NCI-H1436 (cell line): ENCODE measurements at regions not wholly inside any gene's neighbourhood (a gene's known extent, or its start where the extent isn't known, plus 50 kb on each side); places are given as distances from the start of the nearest gene placed in this dataset.

ENCODE experiments used
- DNase-seq: peaks from one replicate; lab custom pipeline; 2025; lab: John Stamatoyannopoulos, UW

DNA sequence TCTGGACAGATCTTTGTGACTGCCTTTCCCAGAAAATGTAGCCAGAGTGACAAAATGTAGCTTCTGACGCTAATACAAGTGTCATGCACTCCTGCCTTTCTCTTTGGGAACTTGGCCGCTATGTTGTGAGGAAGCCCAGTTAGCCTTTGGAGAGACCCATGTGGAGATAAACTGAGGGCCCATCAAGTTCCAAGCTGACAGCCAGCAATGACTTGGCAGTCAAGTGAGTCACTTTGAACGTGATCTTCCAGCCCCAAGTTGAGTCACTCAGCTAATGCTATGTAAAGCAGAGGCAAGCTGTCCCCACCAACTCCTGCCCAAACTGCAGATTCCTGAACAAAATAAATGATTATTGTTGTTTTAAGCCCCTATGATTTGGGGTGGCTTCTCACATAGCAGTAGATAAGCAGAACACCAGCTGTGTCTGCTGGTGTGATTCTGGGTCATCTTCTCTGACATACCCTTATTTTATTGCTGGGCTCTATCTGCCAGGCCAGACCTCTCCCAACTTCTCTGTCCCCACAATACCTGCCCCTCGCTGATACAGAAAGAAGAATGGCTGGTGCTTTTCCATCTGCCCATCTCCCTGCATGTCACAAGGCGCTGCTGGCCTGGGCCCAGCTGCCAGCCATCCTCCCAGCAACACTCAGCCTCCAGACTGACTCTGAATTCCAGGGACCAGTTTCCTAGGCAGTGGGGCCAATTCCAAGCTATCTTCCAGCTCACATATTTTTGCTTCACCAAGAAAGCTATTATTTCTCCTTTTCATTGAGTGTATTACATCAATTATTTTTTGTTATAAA, 274.8 kb downstream of the LRFN2 start:
- no peak for DNase-seq

DNA sequence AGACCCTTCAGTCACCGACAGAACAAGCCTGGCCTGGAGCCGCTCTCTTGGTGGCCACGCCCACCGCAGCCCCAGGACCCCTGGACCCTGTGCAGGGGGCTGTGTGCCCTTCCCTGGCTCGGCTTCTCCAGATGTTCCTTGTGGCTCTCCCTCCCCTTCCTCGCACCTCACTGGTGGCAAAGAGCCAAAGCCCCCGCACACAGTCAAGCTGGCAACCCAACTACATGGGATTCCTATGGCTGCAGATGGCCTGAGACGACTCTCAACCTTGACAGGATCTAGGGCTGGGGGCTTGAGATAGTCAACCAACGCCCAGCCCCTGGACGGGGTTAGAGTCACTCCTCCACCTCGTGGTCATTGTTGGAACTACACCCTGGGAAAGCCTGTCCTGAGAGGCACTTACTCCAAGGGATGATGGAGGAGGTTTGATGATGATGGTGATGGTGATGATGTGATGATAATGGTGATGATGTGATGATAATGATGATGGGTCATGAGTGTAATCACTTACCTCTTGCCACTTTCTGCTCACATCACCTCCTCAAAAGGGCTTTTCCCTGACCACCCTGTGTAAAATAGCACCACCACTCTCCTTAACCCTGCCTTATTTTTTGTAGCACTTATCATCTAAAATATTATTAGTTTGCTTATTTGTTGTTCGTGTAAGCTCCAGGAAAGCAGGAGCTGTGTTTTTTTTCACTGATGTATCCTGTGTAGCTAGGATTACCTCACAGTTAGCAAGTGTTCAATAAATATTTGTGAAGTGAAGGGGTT, 278.4 kb downstream of the LRFN2 start:
- DNase-seq = peak; percentile 60

DNA sequence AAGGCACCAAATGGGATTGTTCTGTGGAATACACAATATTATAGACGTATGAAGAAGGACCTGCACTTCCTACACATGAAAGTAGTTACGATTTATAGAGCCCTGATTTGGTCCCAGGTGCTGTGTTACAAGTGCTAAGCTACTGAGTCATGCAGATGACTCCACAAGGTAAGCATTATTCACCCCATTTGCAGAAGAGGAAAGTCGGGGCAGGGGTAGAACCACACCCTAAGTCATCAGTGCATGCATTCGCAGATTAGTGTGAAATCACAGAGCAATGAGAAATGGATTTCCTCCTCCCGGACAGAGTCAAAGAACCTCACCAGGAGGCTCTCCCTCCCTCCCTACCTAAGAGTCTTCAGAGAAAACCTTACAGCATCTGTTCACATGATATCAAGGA, 279.5 kb downstream of the LRFN2 start:
- DNase-seq = no peak

DNA sequence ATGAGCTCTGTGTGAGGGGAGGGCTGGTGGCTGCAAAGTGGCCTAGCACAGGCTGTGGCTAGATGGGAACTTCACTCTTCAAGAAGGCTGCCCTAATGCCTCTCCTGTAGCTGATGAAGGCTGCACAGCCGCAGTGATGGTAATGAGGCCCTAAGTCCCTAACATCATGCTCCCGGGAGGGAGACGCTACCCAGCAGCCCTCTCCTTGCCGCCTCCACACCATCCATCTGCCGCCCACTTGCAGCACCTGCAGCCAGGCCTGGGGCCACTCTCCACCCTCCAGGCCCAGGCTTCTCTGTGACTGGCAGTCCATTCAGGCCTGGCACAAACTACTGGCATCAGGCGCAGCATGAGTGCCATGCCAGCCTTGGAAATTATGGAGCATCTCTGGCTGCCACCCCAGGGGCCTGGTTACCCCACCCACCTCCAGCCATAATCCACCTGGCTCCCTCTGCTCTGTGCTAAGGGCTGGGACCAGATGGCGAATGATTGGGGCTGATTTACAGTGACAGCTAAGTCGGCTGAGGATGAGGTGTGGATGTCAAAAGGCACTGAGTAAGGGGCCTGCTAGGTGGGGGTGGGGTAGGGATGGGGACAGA, 284.2 kb downstream of the LRFN2 start:
- DNase-seq = no peak

DNA sequence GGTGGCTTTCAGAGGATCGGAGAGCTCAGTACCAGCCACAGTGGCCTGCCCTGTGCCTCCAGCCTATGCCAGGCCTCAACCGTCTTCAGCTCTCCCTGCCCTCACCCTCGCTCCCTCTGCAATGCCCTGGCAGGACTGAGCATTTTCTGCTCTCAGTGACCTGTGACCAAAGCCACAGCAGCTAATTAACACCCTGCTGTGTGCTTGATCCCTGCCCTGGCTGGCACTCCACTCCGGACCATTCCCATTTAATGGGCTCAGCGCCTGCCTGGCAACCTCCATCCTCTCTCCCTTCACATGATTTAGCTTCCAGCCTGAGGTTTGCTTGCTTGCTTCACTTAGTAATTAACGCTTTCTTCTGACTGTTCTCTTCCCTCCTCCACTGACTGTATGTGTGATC, 287.5 kb downstream of the LRFN2 start:
- DNase-seq = no peak

DNA sequence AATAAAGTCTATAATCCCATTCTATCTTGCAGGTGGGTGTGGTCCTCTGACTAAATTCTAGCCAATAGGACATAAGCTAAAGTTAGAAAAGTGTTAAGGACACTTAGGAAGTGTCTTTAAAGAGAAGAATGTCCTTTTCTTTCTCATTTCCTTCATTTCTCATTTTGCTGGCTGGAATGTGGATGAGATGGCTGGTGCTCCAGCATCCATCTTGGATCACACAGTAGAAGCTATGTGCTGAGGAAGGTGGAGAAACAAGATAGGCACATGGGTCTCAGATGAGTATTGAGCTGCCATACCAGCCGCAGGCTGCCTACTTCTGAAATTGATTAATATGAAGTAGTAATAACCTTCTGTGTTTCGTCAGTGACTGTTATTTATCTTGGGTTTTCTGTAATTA, 289.0 kb downstream of the LRFN2 start:
- no peak for DNase-seq

DNA sequence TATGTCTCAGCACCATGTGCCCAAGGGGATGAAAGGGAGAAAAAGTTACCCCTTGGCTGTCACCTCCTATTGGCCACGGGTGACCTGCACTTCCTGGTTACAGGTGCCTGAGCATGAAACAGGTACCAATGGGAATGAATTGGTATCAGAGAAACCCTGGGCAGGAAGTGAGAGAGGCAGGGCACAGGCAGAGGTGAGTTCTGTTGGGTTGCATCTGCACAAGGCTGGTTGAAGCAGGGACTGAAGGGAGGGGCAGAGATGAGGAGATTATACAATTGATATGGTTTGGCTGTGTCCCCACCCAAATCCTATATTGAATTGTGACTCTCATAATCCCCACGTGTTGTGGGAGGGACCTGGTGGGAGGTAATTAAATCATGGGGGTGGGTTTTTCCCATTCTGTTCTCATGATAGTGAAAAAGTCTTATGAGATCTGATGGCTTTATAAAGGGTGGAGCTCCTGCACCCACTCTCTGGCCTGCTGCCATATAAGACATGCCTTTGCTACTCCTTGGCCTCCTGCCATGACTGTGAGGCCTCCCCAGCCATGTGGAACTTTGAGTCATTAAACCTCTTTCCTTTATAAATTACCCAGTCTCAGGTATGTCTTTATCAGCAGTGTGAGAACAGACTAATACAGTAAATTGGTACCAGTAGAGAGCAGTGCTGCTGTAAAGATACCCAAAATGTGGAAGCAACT, 291.8 kb downstream of the LRFN2 start:
- DNase-seq = no peak

DNA sequence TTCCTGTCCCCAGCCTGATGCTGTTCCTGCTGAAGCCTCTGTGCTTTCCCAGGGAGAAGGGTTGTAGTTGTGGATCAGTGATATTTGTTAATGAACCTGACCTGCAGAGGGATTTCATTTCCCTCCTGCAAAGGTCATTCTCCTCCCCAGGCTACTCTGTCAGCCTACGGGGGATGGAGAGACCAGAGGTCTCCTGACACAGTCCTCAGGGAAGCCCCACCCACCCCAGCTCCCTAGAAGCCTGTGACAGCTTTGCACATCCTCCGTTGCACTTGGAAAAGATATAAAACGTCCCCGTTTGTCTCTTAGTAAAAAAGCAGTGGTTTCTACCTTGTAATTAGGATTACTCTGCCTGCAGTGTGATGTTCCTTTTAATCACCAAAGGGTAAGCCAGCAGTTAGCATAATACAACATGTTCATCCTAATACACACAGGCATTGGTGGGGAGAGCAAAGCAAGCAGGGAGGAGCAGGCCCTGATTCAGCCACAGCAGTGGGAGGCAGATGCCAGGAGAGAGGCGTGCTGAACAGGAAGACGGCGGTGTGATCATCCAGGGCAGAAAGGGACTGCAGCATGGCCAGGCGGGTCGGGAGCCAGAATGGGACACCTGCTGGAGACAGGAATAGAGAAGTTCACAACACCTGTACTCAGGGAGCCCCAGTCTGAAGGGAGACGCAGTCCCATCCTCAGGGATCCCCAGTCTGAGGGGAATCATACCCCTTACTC, 293.5 kb downstream of the LRFN2 start:
- DNase-seq = no peak

DNA sequence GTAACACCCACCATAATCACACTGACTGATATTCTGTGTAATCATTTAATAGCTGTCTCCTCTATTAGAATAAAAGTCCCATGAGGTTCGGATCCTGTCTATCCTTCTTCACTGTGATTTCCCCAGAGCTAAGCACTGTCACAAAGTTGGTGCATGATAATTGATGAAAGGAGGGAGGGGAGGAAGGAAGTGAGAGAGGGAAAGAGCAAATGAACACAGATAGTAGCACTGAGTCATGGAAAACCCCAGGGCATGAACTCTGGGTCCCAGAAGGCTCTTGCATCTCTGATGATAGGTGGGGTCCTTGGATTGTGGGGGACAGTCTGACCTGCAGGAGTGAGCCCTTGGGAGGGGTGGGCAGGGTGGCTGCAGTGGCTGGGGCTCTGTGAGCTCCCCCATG, 294.1 kb downstream of the LRFN2 start:
- DNase-seq = no peak

DNA sequence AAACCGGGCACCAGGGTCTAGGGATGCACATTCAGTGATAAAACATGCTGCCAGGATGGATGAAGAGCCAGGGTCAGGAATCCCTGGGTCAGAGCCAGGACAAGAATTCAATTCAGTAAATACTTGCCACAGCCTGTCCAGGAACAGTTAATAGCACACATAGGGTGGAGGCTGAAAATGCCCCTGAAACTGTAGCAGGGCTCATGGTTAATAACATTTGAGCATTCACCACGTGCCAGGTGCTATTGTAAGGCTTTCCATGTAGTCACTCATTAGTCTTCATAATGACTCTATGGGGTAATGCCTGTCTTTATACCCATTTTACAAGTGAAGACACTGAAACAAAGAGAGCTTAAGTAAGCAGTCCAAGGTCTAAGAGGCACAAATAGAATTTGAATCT, 296.3 kb downstream of the LRFN2 start:
- DNase-seq = peak; percentile 65

DNA sequence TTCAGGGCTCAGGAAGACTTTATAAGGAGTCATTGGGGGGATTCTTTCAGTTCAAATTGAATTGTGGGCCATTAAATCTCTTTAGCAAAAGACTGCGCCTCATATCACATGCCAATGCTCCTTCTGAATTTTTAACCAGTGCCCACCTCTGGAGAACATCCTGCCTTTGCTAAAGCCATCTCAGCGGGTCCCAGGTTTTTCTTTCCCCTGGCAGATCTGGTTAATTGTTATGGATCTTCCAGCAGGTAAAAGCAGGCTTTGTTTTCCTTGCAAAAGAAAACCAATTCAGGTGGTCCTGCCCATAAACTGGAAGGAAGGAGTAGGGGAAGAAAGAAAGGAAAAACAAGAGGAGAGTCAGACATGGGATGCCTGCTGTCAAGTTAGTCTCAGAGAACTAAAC, 298.2 kb downstream of the LRFN2 start:
- DNase-seq = no peak

DNA sequence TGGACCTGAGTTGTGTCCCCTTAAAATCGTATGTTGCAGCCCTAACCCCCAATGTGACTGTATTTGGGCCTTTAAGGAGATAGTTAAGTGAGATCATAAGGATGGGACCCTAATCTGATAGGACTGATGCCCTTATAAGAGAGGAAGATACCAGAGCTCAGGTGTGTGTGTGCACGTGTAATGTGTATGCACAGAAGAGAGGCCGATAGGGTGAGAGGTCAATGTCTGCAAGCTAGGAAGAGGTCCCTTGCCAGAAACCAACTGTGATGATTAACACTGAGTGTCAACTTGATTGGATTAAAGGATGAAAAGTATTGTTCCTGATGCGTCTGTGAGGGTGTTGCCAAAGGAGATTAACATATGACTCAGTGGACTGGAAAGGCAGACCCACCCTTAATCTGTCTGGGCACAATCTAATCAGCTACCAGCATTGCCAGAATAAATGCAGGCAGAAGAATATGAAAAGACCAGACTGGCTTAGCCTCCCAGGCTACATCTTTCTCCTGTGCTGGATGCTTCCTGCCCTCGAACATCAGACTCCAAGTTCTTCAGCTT, 299.8 kb downstream of the LRFN2 start:
- DNase-seq = no peak

DNA sequence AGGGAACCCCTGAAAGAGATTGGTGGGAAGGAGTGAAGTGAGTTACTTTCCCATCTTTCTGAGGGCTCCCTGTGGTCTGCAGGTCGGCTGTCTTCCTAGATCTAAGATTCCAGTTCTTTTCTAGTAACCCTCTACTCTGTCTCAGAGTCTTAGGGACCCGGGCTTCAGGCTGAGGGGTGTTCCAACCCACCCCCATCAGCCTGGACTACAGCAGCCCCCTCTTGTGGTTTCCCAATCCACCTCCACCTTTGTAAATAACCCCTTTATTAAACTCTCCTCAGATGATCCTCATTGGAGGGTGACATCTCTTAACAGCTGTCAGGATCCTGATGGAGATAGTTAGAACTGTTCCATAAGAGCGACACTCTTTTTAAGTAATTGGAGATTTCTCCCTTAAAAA, 300.4 kb downstream of the LRFN2 start:
- DNase-seq = no peak

DNA sequence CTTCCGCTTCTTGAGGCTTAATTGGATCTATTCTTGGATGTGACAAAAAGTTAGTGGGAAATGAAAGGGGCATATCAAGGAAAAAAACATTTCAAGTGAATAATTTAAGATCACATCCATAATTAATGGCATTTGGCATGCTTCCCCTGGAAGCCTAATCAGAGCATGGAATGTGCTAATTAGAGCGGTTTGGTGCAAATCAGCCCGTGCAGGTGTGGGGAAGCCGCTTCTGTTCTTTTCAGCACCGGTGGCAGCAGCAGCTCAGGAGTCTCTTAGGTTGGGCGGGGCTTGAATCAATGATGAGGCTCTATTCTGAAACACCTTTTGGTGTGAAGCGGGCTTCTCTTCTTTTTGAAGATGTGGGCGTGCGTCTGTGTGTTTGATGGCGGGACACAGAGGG, 301.2 kb downstream of the LRFN2 start:
- DNase-seq = peak; percentile 34

DNA sequence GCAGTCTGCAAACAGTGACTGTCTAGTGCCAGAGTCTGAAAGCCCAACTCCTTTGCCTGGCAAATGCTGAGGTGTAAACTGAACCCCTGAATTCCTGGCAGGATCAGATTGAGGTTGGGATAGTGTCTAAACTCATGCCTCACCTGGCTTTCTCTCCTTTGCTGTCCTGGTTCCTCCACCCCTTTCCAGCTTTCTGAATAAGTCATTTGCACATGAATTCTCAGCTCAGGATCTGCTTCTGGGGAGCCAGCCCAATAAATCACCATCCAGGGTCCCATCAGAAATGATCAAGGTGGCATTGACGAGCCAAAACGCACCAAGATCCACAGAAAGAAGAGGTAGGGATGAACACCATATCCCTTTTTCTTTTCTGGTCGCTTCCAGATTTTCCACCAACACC, 301.6 kb downstream of the LRFN2 start:
- DNase-seq = no peak

DNA sequence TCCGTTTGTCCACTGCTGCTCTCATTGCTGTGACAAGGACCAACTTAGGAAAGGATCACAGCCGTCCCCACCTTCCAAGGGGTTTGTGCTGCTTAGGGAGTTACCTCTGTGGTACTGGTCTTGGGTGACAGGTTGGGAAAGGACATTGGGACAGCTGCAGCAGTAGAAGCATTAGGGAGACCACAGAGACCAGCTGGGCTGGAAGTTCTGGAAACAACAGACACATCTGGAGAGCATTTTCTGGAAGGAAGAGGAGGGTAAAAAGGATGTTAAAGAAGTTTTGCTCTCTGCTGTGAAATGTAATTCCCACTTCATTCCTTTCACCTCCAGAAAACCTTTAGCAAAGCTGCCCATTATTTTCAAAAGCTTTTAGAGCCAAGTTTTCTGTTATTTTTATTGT, 304.2 kb downstream of the LRFN2 start:
- no peak for DNase-seq

DNA sequence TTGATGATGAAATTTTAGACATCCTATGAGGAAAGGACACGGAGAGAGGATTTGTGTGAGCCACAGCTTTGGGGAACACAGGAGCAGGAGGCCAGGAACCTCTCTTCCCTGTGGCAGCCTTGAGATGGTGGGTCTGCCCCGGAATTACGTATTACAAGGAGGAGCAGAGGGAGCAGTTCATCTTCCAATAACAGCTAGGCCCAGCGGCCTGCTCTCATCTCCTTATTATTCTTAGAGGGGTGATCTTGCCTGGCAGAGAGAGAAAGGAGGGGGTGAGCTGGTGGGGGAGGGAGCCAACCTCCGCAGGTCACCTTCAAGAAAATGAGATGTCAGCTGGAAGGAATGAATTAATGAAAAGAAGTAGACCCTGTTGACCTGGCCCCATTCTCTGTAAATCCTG, 305.8 kb downstream of the LRFN2 start:
- DNase-seq = no peak

DNA sequence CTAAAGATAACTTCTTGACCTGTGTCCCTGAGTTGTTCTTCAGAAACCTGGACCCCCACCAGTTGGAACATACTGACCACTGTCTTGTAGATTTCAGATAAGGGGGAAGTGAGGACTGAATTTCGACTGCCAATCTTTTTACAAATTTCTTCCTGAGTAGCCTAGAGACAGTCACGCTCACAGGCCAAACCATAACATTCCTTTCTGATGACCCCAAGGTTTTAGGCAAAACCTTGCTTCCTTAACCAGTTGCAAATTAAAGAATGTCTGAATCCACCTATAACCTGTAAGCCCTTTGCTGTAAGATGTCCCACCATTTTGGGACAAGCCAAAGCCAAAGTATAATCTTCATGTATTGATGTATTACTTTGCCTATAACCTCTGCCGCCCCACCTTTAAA, 306.9 kb downstream of the LRFN2 start:
- DNase-seq = no peak

DNA sequence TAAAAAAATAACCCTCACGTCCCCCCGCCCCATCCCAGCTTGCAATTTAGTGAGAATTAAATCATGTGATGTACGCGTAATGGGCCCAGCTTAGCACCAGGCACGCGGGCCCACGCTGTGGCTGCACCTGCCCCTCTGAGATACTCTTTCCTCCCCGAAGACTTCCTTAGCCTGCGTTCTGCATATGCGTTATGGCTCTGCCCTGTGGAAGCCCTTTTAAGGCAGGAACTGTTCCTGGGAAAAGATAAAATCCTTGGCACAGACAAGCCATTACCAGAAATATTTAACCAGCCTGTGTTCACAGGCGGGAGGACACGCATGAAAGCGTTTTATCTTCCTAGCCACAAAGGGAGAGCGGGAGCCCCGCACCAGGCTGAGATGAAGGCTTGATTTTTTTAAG, 311.0 kb downstream of the LRFN2 start:
- DNase-seq = no peak

DNA sequence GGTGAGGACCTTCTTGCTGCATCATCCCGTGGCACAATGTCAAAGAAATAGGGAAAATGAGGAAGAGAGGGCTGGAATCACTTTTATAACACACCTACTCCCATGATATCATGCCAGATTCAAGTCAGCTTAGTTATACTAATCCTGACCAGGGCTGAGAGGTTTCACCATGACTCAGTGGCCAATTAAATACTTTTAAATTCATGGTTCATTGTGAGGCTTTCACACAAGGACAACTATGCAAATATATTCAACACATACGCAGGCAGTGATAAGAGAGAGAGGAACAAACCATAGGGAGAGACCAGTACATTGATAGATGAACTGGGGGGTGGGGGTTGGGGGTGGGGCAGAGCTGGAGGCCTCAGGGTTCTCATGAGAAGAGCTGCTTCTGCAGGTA, 313.1 kb downstream of the LRFN2 start:
- no peak for DNase-seq

DNA sequence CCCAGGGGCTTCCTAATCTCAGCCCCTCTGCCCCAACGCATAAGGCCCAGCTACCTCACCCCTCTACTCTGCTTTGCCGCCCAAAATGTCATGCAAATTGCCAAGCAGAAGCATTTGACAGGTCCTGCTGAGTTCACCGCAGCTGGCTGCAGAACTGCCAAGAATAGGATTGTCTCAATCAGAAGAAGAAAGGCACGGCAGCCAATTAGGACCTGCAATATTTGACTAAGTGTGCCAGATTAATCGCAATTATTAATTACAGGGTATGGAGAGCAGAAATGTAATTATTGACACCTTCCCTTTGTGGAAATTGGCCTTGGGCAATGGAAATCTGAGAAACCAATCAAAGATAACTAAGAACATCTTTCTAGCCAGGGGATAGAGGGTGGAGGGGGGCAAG, 318.6 kb downstream of the LRFN2 start:
- no peak for DNase-seq

DNA sequence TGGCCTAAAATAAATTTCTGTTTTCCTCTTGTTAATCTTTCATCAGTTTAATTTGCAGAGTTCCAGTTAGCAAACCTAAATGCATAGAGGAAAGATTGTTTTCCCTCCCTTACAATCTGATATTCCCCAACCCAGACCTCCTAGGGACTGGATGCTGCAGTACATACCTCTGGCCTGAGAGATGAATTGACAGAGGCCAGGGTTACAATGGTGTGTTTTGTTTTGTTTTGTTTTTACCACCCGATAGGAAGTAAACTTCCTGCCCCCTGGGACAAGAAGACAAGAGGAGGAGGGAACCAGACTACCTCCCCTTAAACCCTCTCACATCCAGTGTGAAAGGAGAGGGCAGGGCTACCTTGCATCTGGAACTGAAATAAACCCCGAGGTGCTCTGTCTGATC, 319.0 kb downstream of the LRFN2 start:
- no peak for DNase-seq
